ENCODE measurements at regions not wholly inside any gene's neighbourhood (a gene's known extent, or its start where the extent isn't known, plus 50 kb on each side); places are given as distances from the start of the nearest gene placed in this dataset.
A peak's percentile ranks its signal among the peaks of the same experiment; 100 is the strongest.

- peak; percentile 62 for DNase-seq
Measured at GRCh38 chr3:43178891-43179366, 73.0 kb upstream of the POMGNT2 start.

DNA sequence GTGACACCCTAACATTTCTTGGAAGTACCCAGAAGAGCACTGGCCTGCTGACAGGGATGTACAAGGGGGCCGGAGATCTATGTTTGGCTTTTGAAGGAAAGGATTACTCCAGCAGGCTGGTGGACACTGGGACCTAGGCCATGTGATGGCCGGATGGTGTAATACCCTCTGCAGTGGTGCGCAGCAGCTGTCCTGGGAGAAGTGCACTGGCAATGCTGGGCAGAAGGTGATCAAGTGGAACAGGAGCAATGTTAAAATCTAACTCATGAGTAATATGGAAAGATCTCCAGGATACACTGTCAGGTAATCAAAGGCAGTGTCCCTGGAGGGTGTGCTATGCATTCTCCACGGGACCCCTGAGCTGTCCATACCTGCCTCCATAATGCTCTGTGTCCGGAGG, 71.2 kb upstream of the POMGNT2 start:
- no peak for DNase-seq

GRCh38 chr3:43176666-43177065, 70.8 kb upstream of the POMGNT2 start:
- no peak for DNase-seq

- no peak for DNase-seq
Measured at GRCh38 chr3:43175541-43175940, 69.7 kb upstream of the POMGNT2 start.

DNA sequence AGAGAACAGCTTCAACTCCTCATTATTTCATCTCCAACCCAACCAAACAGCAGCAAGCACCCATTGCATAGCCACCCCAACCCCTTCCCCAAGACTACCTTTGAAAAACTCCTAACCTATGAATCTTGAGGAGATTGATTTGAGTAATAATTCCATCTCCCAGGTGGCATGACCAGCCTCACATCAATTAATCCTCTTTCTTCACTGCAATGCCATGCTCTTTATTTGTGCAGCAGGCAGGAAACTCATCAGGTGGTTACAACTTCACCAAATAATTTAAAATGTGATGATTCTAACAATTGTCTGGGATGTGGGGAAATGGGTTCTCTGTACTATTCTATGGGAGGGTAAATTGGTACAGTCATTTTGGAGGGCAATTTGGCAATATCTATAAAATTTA, 68.1 kb upstream of the POMGNT2 start:
- DNase-seq = no peak

DNA sequence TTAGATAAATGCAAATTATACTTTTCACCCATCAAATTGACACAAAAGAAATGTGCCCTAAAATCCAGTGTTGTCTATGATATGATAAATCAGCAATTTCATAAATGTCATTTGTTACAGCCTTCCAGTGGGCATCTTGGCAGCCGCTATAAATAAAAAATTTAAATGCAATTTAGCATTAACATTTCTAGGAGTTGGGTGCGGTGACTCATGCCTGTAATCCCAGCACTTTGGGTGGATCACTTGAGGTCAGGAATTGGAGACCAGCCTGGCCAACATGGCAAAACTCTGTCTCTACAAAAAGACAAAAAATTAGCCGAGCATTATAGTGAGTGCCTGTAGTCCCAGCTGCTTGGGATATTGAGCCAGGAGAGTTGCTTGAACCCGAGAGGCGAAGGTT, 65.9 kb upstream of the POMGNT2 start:
- no peak for DNase-seq

GRCh38 chr3:43170553-43170952, 64.7 kb upstream of the POMGNT2 start:
- no peak for DNase-seq

DNA sequence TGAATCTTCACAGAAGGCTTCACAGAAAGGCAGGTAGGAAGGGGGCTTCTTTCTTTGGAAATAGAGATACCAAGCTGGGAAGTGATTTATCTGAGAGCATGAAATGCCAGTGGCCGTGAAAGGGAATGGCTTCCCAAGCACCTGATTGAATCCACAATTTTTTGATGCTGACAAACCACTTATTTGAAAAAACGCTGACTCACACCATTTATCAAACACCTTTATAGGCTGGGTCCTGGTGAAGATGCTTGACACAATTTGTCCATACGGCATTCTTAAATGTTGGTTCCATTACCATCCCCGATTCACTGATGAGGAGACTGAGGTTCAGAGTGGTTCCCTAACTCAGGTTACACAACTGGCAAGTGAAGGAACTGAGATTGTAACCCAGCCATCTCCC, 64.1 kb upstream of the POMGNT2 start:
- DNase-seq = no peak

DNA sequence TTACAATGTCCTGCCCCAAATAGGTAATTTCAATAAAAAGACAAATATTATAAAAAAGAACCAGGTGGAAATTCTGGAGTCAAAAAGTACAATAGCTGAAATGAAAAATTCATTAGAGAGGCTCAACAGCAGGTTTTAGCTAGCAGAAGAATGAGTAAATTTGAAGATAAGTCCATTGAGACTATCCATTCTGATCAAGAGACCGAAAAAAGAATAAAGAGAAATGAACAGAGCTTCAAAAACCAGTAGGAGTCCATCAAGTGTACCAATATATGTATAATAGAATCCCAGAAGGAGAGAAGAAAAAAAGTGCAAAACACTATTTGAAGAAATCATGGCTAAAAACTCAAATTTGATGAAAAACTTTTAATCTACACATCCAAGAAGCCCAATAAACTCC, 60.5 kb upstream of the POMGNT2 start:
- DNase-seq = no peak

GRCh38 chr3:43165786-43166185, 59.9 kb upstream of the POMGNT2 start:
- DNase-seq = no peak

GRCh38 chr3:43163895-43164493, 58.1 kb upstream of the POMGNT2 start:
- DNase-seq = no peak

DNA sequence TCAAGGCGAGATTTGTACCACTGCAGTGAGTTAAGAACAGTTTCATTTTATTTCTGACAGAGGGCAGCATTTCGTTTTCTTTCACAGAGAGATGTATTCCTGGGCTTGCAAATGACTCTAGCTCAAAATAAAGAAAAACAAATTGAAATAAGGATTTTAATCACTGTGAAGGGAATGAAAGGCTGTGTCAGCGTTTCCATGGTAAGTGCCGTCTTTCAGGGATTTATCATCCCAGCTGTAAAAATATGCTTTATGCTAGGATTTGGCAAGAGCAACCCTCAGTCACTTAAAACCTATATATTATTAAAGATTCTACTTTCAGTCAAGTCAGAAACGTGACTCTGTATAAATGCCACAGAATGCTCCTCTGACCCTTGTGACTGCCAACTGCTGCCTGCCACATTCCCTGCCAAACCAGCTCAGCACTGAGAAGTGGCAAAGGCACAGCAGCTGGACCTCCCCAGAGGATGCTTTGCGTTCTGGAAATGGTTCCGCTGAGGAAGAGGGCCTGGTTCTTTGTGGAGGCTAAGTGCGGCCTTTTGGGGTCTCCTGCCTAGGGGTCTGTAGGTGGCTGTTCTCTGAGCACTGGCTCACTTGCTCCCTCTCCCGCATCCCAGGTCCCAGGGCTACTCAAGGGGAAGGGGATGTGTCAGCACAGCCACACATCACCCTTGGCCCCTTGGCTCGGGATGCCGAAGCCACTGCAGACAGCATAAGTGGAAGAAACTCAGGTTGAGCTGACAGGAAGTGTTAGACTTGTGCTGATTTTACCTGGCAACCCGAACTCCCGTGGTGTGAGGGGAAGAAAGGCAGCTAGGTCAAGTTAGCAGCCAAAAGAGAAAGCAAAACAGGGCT, 56.6 kb upstream of the POMGNT2 start:
- peak; percentile 41 for DNase-seq

DNA sequence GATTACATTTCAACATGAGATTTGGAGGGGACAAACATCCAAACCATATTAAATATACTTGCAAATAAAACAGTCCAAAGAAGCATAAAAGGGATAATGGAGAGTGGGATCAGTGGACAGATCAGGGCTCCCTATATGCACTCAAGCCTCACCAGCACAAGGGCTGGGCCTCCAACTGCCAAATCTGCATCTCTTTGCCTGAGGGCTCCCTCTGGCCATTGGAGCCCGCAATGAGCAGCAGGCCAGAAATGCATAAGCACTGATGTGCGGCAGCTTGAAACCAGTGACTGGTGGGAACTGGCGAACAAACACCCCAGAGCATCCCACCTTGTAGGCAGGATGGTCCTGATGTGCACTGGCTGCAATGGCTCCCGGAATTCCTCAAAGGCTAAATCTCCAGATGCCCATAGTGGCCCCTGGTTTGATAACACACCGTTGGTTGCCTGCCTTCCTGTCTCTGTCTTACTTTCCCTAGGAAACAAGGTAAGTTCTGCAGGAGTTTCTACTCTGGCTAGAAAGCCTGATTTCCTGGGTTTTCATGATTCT, 55.9 kb upstream of the POMGNT2 start:
- DNase-seq = no peak

- no peak for DNase-seq
Measured at GRCh38 chr3:43160664-43161063, 54.8 kb upstream of the POMGNT2 start.

DNA sequence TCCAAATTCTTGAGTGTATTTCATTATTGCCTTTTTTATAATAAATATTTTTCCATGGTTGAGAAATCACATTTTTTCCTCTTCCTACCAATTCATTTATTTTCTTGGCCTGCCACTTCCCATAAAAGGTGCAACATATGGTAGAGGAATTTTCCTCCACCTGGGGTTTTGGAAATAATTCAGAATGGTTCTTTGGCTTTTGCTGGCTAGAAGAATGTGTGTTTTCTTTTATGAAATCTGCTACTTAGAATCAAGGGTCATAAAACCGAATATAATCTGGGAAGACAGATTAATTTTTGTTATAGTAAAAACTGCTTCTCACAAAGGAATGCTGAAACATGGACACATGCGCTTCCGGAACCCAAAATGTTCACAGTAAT, 54.0 kb upstream of the POMGNT2 start:
- DNase-seq = no peak

DNA sequence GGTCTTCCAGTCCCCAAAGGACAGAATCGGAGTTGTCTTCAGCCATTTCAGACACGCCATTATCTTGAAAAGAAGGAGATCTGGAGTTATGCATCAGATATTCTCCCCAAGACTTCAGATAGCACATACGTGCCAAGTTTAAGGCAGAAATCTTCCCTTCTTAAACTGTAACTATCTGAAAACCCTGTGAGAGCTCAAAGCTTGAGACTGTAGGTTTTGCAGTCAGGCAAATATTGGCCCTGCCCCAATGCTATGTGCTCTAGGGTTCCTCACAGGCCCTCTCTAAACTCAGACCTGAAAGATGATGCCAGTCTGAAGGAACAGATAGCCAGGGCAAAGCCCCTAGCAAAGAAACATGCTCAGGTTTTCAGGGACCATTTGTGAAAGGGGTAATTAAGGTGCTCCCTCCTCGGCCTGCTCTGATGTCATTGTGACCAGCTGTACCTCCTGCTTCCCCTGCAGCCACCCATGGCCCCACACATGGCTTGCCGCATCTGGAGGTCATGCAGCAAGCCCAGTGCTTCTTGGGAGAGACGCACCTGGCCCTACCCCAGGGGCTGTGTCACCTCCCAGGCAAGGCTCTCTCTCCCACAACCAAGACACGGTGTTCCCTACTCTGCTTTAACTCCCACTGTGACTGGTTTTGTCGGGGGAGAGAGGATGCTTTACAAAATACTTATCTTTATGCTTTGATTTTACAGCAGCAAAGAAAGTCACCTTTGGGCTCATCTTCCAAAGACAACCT, 53.4 kb upstream of the POMGNT2 start:
- no peak for DNase-seq

DNA sequence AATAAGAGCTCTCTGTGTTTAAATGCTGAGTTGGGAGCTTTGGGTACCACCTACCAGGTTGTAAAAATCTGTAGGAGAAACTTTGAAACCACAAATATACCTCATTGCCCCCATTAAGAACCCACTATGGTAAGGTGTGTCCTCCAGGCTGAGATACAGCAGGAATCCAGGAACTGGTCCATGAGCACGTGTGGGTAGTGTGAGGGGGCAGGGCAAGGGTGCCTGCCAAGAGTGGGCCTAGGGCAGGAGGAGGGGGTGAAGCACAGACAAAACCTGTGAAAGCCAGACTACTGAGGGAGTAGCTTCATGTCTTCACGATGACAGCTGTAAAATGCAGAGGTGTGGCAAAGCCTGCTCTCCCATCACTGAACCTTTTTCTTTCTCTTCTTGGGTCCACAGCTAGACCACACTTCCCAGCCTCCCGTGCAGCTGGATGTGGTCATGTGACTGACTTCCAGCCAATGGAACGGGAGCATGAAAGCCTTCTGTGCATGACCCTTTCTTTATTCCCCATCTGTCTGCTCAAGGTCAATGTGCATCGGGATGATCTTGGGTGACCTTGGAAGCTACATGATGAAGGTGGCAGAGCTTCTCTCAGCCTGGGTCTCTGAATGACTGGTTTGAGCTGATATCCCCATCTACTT, 51.1 kb upstream of the POMGNT2 start:
- no peak for DNase-seq

GRCh38 chr3:43155464-43156121, 49.7 kb upstream of the POMGNT2 start:
- DNase-seq = peak; percentile 10

Measured in RPMI8226 (cell line).